ENCODE measurements at regions not wholly inside any gene's neighbourhood (a gene's known extent, or its start where the extent isn't known, plus 50 kb on each side); places are given as distances from the start of the nearest gene placed in this dataset.

DNA sequence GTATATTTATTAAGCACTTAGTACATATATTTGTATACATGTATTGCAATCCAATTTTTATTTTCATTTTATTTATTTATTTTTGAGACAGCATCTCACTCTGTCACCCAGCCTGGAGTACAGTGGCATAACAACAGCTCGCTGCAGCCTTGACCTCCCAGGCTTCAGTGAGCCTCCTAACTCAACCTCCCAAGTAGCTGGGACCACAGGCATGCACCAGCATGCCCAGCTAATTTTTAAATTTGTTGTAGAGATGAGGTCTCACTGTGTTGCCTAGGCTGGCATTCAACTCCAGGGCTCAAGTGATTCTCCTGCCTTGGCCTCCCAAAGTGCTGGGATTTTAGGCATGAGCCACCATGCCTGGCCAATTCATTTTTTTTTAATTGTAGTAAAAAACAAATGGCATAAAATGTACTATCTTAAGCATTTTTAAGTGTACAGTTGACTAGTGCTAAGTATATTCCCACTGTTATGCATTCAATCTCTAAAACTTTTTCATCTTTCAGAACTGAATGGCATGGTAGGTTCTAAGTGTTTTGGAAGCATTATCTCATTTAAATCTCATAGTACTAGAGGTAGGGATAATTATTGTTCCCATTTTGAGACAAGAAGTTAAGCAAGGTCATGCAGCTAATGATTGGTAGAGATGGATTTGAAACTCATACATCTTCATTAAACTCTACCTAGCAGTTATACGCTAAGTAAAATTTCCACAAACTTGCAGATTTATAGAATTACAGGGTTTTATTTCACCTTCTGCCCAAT is 264.0 kb upstream of the NFE2L3 start:
- Histone ChIP-seq H3K27ac (no peak overlapping the region), H3K9me3 (ENCODE audit: low read depth, low read length) (no peaks in the 10 kb centered on the region), H3K36me3 (ENCODE audit: insufficient read depth, low read length) (no peaks in the 10 kb centered on the region), H3K4me3 (no peak overlapping the region), H3K9ac (ENCODE audit: insufficient read length) (no peak overlapping the region)
- DNase-seq (ENCODE audit: low read depth, low spot score) = no peak
- TF ChIP-seq FOXP2 (optimal IDR thresholded peaks at IDR 0.05; ENCODE audit: control extremely low read depth, extremely low read length, insufficient read depth) = no peak
- TF ChIP-seq EZH2 (IDR thresholded peaks at IDR 0.05) = no peak
- TF ChIP-seq POLR2AphosphoS5 (IDR thresholded peaks at IDR 0.05; ENCODE audit: borderline replicate concordance, low read depth, low read length) = no peak

DNA sequence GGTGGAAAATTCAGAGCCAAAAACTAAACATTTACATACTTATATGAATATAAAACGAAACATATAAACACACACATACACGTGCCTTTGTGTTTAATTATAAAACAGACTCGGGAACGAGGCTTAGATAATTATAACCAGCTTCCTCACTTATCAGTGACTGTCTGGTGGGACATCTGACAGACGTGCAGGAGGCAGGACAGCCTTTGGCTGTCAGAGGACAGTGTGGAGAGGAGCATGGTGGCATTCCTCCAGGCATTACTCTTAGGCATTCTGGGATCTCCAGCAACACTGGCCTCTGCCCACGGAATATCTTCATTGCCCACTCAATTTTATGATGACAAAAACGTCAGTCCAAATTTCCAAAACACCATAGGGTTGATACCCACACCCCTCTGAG is 262.2 kb upstream of the NFE2L3 start:
- no peak for DNase-seq (ENCODE audit: low read depth, low spot score)
- no peak overlapping the region for H3K9ac ChIP-seq (ENCODE audit: insufficient read length)
- no peak overlapping the region for H3K27ac ChIP-seq
- H3K4me3 ChIP-seq = no peak overlapping the region
- H3K9me3 ChIP-seq (ENCODE audit: low read depth, low read length) = no peaks in the 10 kb centered on the region
- no peaks in the 10 kb centered on the region for H3K36me3 ChIP-seq (ENCODE audit: insufficient read depth, low read length)
- TF ChIP-seq FOXP2 (optimal IDR thresholded peaks at IDR 0.05; ENCODE audit: control extremely low read depth, extremely low read length, insufficient read depth) (no peak), POLR2AphosphoS5 (IDR thresholded peaks at IDR 0.05; ENCODE audit: borderline replicate concordance, low read depth, low read length) (no peak), EZH2 (IDR thresholded peaks at IDR 0.05) (no peak)

DNA sequence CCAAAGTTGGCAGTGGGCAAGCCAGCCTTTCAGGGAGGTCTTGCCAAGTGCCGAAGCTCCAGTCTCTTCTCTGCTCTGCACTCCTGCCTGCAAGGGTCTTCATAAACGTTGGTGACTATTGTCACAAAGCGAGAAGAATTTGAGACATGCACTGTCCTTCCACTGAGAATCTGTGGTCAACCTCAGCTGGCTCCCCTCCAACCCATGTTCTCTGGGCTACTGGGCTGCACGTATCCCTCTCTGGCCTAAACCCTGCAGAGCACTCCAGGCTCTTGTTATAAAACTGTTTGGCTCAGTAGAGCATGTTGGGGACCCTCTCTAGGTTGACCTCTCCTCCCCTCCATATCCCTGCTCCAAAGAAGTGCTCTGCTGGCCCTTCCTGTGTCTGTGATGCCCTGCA is 260.4 kb upstream of the NFE2L3 start:
- Histone ChIP-seq H3K27ac (no peak overlapping the region), H3K4me3 (no peak overlapping the region), H3K36me3 (ENCODE audit: insufficient read depth, low read length) (no peaks in the 10 kb centered on the region), H3K9me3 (ENCODE audit: low read depth, low read length) (no peaks in the 10 kb centered on the region), H3K9ac (ENCODE audit: insufficient read length) (no peak overlapping the region)
- DNase-seq (ENCODE audit: low read depth, low spot score) = no peak
- TF ChIP-seq FOXP2 (optimal IDR thresholded peaks at IDR 0.05; ENCODE audit: control extremely low read depth, extremely low read length, insufficient read depth) = no peak
- no peak for TF ChIP-seq POLR2AphosphoS5 (IDR thresholded peaks at IDR 0.05; ENCODE audit: borderline replicate concordance, low read depth, low read length)
- TF ChIP-seq EZH2 (IDR thresholded peaks at IDR 0.05) = no peak

DNA sequence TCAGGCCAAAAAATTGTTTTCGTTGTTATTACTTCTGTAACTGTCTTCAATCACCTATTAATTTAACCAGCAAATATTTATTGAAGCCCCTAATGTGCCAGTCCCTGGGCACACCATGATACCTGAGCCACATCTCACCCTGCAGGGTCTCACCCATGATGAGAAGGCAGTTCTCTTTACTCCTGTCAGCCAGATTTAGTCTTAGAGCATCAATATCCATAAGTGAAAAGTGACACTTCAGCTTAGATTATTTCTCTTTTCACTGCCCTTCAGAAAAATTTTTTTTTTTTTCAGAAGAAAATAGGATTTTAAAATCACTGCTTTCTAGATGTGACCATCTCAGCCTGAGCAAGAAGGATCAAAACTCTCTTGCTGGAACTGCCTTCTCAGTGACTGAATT is 258.6 kb upstream of the NFE2L3 start:
- H3K36me3 ChIP-seq (ENCODE audit: insufficient read depth, low read length) = no peaks in the 10 kb centered on the region
- H3K9me3 ChIP-seq (ENCODE audit: low read depth, low read length) = no peaks in the 10 kb centered on the region
- DNase-seq (ENCODE audit: low read depth, low spot score) = no peak
- H3K27ac ChIP-seq = no peak overlapping the region
- TF ChIP-seq POLR2AphosphoS5 (IDR thresholded peaks at IDR 0.05; ENCODE audit: borderline replicate concordance, low read depth, low read length) = no peak
- TF ChIP-seq FOXP2 (optimal IDR thresholded peaks at IDR 0.05; ENCODE audit: control extremely low read depth, extremely low read length, insufficient read depth) = no peak
- TF ChIP-seq EZH2 (IDR thresholded peaks at IDR 0.05) = no peak
- H3K9ac ChIP-seq (ENCODE audit: insufficient read length) = no peak overlapping the region
- H3K4me3 ChIP-seq = peak overlapping the region; percentile 72; the same call in 1 of the 2 replicates

DNA sequence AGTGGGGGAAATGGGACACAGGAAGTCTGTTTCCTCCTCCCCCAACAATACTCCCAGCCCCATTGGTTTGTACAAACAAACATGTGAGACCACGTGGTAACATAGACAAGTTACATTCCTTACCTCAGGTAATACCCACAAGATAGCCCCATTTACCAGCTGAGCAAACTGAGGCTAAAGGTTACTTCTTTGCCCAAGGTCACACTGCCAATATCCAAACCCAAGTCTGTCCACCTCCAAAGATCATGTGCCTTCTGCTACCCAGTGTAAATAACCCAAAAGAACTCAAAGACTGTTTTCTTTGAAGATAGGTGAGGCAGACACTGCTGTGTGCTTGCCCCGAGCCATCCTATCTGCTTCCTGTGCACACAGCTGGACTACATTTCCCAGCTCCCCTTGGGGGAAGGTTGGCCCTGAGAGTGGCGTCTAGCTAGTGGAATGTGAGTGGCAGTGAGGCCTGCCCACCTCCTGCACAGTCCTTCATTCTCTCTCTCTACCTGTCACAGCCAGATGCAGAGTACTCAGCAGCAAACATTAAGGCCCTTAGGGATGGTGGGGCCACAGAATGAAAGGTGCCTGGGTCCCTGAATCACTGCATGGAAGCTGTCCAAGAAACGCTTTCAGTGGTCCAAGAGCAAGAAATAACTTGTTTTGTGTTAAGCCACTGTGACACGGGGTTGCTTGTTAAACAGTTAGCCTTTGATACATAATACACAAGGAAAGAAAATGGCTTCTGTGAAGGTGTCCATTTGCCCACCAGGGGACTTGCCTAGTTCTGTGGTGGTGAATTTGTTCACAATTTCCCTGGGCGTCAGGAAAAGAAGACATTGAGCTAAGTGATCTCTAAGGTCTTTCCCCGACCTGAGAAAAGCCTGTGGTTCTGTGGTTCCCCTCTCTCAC is 257.7 kb upstream of the NFE2L3 start:
- no peak for DNase-seq (ENCODE audit: low read depth, low spot score)
- Histone ChIP-seq H3K9me3 (ENCODE audit: low read depth, low read length) (no peaks in the 10 kb centered on the region), H3K27ac (no peak overlapping the region), H3K9ac (ENCODE audit: insufficient read length) (no peak overlapping the region), H3K36me3 (ENCODE audit: insufficient read depth, low read length) (no peaks in the 10 kb centered on the region), H3K4me3 (no peak overlapping the region)
- TF ChIP-seq EZH2 (IDR thresholded peaks at IDR 0.05) (no peak), FOXP2 (optimal IDR thresholded peaks at IDR 0.05; ENCODE audit: control extremely low read depth, extremely low read length, insufficient read depth) (no peak), POLR2AphosphoS5 (IDR thresholded peaks at IDR 0.05; ENCODE audit: borderline replicate concordance, low read depth, low read length) (no peak)

DNA sequence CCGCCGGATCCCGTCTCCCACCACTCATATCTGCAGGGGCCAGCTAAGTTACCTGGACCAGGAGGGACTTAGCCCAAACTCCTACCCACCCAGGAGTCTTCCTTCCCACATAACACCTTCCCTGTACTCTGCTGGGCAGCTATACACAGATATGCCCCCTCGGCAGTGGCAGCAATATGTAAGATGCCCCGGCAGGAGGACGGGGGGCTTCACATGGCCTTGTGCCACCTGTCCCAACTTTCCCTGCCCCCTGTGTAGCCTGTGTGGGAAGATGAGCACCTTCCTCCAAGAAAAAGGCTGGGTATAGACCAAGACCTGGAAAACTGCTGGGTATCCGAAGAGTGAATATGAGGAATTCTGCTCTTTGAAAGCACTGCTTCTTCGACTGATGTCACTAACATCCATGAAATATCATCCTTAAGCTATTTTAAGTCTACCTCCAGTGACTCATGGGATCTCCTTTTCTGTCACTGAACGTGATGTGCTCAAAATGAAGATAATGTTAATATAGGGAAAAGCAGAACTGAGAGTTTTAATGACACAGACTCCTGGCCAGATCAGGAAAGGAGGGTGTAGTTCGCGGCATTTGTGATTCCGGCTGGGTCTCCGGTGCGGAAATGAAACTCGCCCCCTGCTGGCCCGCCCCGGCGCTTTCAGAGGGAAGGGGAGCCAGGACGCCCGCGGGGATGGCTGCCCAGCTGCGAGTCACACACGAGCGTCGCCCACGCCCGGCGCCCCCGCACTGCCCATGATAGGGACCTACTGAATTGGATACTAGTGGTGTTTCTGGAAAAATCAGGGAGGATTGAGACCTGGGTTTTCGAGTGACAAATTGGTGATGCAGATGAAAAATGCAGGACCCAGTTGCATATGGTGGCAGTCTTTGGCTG is 256.9 kb upstream of the NFE2L3 start:
- no peaks in the 10 kb centered on the region for H3K9me3 ChIP-seq (ENCODE audit: low read depth, low read length)
- H3K36me3 ChIP-seq (ENCODE audit: insufficient read depth, low read length) = no peaks in the 10 kb centered on the region
- no peak for DNase-seq (ENCODE audit: low read depth, low spot score)
- peak overlapping the region; percentile 6 for H3K4me3 ChIP-seq
- H3K9ac ChIP-seq (ENCODE audit: insufficient read length) = no peak overlapping the region
- no peak overlapping the region for H3K27ac ChIP-seq
- TF ChIP-seq FOXP2 (optimal IDR thresholded peaks at IDR 0.05; ENCODE audit: control extremely low read depth, extremely low read length, insufficient read depth) (no peak), POLR2AphosphoS5 (IDR thresholded peaks at IDR 0.05; ENCODE audit: borderline replicate concordance, low read depth, low read length) (no peak)

DNA sequence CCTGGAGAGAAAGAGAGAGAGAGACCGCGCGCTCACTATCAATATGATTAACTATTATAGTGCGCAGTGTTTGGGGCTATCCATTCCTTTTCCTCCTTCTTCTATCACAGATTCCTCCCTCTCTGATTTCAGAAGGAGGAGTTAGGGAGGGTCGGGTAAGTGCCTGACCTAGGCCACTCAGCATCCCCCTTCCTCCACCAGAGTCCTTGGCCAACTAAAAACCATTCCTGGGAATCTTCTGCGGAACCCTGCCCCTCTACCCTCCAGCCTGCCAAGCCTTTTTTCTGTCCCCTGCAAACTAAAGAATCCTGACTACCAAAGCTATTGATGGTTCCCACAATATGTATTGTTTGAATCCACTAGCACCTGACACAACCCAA is 256.2 kb upstream of the NFE2L3 start:
- no peak overlapping the region for H3K27ac ChIP-seq
- H3K4me3 ChIP-seq = peak overlapping the region; percentile 6; the same call in 1 of the 2 replicates
- H3K36me3 ChIP-seq (ENCODE audit: insufficient read depth, low read length) = no peaks in the 10 kb centered on the region
- H3K9ac ChIP-seq (ENCODE audit: insufficient read length) = no peak overlapping the region
- no peaks in the 10 kb centered on the region for H3K9me3 ChIP-seq (ENCODE audit: low read depth, low read length)
- DNase-seq (ENCODE audit: low read depth, low spot score) = no peak
- no peak for TF ChIP-seq POLR2AphosphoS5 (IDR thresholded peaks at IDR 0.05; ENCODE audit: borderline replicate concordance, low read depth, low read length)
- no peak for TF ChIP-seq FOXP2 (optimal IDR thresholded peaks at IDR 0.05; ENCODE audit: control extremely low read depth, extremely low read length, insufficient read depth)
- TF ChIP-seq EZH2 (IDR thresholded peaks at IDR 0.05) = no peak

All from SK-N-MC (cell line).